ENCODE measurements at regions not wholly inside any gene's neighbourhood (a gene's known extent, or its start where the extent isn't known, plus 50 kb on each side); places are given as distances from the start of the nearest gene placed in this dataset.

DNA sequence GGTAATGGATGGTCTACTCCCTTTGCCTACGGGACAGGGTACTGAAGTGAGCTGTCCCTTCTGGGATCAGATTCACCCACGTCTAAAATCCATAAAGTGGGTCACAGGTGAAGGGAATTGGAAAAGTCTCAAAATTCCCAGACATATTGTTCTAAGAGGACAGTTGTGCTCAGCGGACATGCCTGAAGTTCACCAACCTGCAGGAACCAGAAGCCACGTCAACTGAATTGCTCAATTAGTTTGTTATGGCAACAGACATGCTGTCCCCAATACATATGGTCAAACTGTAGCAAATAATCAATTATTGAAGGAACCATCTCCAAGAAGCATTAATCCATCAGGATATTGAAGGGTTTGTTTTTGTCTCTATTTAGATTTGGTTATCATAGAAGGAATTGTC is 190.2 kb downstream of the FRK start (continued):
- TF ChIP-seq ZNF396 (CRISPR knock-in tag; IDR thresholded peaks at IDR 0.05; ENCODE audit: borderline replicate concordance), result no peak
- TF ChIP-seq, protein P1, sequence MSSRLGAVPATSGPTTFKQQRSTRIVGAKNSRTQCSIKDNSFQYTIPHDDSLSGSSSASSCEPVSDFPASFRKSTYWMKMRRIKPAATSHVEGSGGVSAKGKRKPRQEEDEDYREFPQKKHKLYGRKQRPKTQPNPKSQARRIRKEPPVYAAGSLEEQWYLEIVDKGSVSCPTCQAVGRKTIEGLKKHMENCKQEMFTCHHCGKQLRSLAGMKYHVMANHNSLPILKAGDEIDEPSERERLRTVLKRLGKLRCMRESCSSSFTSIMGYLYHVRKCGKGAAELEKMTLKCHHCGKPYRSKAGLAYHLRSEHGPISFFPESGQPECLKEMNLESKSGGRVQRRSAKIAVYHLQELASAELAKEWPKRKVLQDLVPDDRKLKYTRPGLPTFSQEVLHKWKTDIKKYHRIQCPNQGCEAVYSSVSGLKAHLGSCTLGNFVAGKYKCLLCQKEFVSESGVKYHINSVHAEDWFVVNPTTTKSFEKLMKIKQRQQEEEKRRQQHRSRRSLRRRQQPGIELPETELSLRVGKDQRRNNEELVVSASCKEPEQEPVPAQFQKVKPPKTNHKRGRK (CRISPR knock-in tag; IDR thresholded peaks at IDR 0.05; ENCODE audit: borderline replicate concordance), result no peak
- TF ChIP-seq TP53 (CRISPR knock-in tag; IDR thresholded peaks at IDR 0.05), result no peak

DNA sequence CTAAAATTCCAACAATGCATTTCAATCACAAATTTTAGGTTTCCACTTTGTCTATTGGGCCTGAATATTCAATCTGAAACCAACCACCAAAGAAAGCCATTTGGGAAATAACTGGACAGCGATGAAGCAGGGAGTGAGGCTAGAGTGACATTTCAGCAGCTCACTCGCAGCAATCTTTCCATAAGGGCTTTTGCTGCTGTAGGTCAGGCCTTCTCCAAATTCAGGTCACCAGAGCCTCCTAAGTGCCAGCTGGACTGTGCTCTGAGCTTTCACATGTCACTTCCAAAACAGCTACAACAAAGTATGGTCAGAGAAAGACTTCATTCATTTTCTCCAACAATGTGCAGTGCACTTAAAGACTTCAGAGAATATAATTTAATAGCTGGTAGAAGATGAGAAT is 194.8 kb downstream of the FRK start:
- ChIA-PET CTCF (interaction anchor here (0.9 to 1.2 kb wide), 2 partner anchors 27 to 31 kb away, joined by 4 read pairs; no protein-coding TSS in a partner anchor), POLR2A (no interaction called here)
- TF ChIP-seq ZNF121 (CRISPR knock-in tag; IDR thresholded peaks at IDR 0.05) (no peak), MXD4 (CRISPR knock-in tag; IDR thresholded peaks at IDR 0.05; ENCODE audit: borderline replicate concordance) (no peak), ZNF423 (CRISPR knock-in tag; IDR thresholded peaks at IDR 0.05) (no peak), ZNF263 (CRISPR knock-in tag; IDR thresholded peaks at IDR 0.05; ENCODE audit: low read depth) (no peak), ZNF416 (CRISPR knock-in tag; IDR thresholded peaks at IDR 0.05) (no peak)
- TF ChIP-seq, protein P2, sequence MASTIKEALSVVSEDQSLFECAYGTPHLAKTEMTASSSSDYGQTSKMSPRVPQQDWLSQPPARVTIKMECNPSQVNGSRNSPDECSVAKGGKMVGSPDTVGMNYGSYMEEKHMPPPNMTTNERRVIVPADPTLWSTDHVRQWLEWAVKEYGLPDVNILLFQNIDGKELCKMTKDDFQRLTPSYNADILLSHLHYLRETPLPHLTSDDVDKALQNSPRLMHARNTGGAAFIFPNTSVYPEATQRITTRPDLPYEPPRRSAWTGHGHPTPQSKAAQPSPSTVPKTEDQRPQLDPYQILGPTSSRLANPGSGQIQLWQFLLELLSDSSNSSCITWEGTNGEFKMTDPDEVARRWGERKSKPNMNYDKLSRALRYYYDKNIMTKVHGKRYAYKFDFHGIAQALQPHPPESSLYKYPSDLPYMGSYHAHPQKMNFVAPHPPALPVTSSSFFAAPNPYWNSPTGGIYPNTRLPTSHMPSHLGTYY (CRISPR knock-in tag; IDR thresholded peaks at IDR 0.05), result no peak
- TF ChIP-seq, protein P3, sequence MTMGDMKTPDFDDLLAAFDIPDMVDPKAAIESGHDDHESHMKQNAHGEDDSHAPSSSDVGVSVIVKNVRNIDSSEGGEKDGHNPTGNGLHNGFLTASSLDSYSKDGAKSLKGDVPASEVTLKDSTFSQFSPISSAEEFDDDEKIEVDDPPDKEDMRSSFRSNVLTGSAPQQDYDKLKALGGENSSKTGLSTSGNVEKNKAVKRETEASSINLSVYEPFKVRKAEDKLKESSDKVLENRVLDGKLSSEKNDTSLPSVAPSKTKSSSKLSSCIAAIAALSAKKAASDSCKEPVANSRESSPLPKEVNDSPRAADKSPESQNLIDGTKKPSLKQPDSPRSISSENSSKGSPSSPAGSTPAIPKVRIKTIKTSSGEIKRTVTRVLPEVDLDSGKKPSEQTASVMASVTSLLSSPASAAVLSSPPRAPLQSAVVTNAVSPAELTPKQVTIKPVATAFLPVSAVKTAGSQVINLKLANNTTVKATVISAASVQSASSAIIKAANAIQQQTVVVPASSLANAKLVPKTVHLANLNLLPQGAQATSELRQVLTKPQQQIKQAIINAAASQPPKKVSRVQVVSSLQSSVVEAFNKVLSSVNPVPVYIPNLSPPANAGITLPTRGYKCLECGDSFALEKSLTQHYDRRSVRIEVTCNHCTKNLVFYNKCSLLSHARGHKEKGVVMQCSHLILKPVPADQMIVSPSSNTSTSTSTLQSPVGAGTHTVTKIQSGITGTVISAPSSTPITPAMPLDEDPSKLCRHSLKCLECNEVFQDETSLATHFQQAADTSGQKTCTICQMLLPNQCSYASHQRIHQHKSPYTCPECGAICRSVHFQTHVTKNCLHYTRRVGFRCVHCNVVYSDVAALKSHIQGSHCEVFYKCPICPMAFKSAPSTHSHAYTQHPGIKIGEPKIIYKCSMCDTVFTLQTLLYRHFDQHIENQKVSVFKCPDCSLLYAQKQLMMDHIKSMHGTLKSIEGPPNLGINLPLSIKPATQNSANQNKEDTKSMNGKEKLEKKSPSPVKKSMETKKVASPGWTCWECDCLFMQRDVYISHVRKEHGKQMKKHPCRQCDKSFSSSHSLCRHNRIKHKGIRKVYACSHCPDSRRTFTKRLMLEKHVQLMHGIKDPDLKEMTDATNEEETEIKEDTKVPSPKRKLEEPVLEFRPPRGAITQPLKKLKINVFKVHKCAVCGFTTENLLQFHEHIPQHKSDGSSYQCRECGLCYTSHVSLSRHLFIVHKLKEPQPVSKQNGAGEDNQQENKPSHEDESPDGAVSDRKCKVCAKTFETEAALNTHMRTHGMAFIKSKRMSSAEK (CRISPR knock-in tag; IDR thresholded peaks at IDR 0.05; ENCODE audit: borderline replicate concordance), result no peak

DNA sequence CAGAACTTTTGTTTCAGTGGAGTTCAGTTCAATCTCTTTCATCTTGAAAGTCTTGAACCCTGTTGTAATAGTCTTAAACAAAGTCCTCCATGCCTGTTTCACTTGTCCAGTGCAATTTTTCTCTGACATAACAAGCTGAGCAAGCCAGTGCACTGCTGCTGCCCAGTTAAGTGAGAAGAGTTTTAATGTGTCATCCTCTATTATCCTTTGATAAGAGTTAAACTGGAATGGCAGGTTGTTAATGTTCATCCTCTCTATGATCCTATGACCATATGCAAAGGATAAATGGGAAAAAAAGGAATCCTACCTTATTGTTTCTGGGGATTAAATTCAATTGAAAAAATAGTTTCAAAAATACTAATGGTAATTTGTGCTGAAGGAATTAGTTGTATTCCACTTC is 197.5 kb downstream of the FRK start:
- H3K27me3 Mint-ChIP-seq (ENCODE audit: low read depth), result no peaks in the 10 kb centered on the region
- no peak for TF ChIP-seq SOX15 (CRISPR knock-in tag; IDR thresholded peaks at IDR 0.05)
- TF ChIP-seq ZNF263 (CRISPR knock-in tag; IDR thresholded peaks at IDR 0.05; ENCODE audit: low read depth), result no peak
- no peak for TF ChIP-seq ZNF138 (CRISPR knock-in tag; conservative IDR thresholded peaks at IDR 0.05)
- TF ChIP-seq FOXJ3 (CRISPR knock-in tag; IDR thresholded peaks at IDR 0.05; ENCODE audit: borderline replicate concordance), result no peak
- TF ChIP-seq, protein P4, sequence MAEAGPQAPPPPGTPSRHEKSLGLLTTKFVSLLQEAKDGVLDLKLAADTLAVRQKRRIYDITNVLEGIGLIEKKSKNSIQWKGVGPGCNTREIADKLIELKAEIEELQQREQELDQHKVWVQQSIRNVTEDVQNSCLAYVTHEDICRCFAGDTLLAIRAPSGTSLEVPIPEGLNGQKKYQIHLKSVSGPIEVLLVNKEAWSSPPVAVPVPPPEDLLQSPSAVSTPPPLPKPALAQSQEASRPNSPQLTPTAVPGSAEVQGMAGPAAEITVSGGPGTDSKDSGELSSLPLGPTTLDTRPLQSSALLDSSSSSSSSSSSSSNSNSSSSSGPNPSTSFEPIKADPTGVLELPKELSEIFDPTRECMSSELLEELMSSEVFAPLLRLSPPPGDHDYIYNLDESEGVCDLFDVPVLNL (CRISPR knock-in tag; IDR thresholded peaks at IDR 0.05; ENCODE audit: borderline replicate concordance, low read depth), result no peak
- TF ChIP-seq GRHL2 (CRISPR knock-in tag; IDR thresholded peaks at IDR 0.05; ENCODE audit: insufficient replicate concordance, severe bottlenecking), result no peak
- TF ChIP-seq, protein P2 (CRISPR knock-in tag; IDR thresholded peaks at IDR 0.05), result no peak
- TF ChIP-seq MYBL2 (CRISPR knock-in tag; IDR thresholded peaks at IDR 0.05), result no peak
- TF ChIP-seq SMAD3 (CRISPR knock-in tag; IDR thresholded peaks at IDR 0.05; ENCODE audit: borderline replicate concordance), result no peak
- TF ChIP-seq, protein P5, sequence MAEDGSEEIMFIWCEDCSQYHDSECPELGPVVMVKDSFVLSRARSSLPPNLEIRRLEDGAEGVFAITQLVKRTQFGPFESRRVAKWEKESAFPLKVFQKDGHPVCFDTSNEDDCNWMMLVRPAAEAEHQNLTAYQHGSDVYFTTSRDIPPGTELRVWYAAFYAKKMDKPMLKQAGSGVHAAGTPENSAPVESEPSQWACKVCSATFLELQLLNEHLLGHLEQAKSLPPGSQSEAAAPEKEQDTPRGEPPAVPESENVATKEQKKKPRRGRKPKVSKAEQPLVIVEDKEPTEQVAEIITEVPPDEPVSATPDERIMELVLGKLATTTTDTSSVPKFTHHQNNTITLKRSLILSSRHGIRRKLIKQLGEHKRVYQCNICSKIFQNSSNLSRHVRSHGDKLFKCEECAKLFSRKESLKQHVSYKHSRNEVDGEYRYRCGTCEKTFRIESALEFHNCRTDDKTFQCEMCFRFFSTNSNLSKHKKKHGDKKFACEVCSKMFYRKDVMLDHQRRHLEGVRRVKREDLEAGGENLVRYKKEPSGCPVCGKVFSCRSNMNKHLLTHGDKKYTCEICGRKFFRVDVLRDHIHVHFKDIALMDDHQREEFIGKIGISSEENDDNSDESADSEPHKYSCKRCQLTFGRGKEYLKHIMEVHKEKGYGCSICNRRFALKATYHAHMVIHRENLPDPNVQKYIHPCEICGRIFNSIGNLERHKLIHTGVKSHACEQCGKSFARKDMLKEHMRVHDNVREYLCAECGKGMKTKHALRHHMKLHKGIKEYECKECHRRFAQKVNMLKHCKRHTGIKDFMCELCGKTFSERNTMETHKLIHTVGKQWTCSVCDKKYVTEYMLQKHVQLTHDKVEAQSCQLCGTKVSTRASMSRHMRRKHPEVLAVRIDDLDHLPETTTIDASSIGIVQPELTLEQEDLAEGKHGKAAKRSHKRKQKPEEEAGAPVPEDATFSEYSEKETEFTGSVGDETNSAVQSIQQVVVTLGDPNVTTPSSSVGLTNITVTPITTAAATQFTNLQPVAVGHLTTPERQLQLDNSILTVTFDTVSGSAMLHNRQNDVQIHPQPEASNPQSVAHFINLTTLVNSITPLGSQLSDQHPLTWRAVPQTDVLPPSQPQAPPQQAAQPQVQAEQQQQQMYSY (CRISPR knock-in tag; IDR thresholded peaks at IDR 0.05), result no peak

More for the DNA sequence above, 194.8 kb downstream of the FRK start:
- no peak for ATAC-seq
- Mint-ChIP-seq H3K36me3 (no peaks in the 10 kb centered on the region), H3K27me3 (ENCODE audit: low read depth) (no peaks in the 10 kb centered on the region), H3K9me3 (no peaks in the 10 kb centered on the region), H3K27ac (no peak overlapping the region), H3K4me3 (no peak overlapping the region), H3K4me1 (no peaks in the 10 kb centered on the region)
- DNase-seq (ENCODE audit: low spot score), result no peak

More for the DNA sequence above, 197.5 kb downstream of the FRK start:
- Mint-ChIP-seq H3K36me3 (no peaks in the 10 kb centered on the region; the same call in 1 of the 2 replicates), H3K4me3 (no peak overlapping the region), H3K9me3 (peaks cover 16% of the 10 kb centered on the region), H3K27ac (no peak overlapping the region), H3K4me1 (no peaks in the 10 kb centered on the region)
- no peak for DNase-seq (ENCODE audit: low spot score)
- POLR2A ChIA-PET, result no interaction called here
- no peak for ATAC-seq
- CTCF ChIA-PET, result no interaction called here
